Skin of body (tissue), 1 donor: ENCODE measurements at regions not wholly inside any gene's neighbourhood (a gene's known extent, or its start where the extent isn't known, plus 50 kb on each side); places are given as distances from the start of the nearest gene placed in this dataset.
"Not testable (repeated sequence)": the region's sequence is repeated elsewhere in the genome, so short reads cannot be mapped to it uniquely, and the experiment has no call there.

ENCODE experiments used
- DNase-seq: peaks from one replicate; lab custom pipeline; 2025; lab: John Stamatoyannopoulos, UW

GRCh38 chr2:64913357-64913869, 75.8 kb upstream of the SLC1A4 start:
- DNase-seq: no peak

DNA sequence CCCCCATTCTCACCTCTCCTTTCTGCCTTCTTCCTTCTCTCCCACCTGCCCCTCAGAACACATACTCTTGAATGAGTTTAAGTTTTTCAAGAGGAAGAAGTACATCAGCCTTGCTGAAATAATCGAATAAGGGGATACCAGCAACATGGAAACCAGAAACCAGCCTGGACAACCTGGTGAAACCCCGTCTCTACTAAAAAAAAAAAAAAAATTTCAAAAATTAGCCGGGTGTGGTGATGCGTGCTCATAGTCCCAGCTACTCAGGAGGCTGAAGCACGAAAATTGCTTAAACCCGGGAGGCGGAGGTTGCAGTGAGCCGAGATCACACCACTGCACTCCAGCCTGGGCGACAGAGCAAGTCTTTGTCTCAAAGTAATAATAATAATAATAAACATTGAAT, 75.0 kb upstream of the SLC1A4 start:
- DNase-seq: no peak

DNA sequence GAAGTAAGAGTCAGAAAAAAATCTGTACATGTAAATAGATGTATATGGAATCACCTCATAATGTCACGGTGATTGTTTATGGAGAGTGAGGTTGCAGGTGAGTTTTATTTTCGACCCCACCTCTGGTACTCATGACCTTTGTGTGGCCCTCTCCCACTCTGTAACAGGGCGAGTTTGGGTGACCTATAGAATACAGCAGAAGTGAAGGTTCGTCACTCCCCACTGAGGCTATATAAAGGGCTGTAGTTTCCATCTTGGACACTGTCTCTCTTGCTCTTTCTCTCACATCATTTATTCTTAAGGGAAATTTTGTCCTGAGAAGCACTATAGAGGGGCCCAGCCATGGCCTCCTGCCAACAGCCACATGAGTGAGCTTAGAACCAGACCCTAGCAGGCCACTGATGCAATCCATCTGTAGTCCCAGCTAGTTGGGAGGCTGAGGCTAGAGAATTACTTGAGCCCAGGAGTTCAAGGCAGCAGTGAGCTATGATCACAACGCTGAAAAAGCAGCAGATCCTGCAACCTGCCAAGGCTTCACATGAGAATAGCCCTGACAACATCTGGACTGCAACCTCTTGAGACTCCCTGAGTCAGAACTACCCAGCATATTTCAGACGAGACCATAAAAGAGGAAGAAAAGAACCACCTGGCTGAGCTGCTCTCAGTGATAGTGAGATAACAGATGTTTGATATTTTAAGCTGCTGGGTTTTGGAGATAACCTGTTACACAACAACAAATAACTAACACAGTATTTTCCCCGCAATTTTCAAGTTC, 74.3 kb upstream of the SLC1A4 start:
- DNase-seq: no peak

DNA sequence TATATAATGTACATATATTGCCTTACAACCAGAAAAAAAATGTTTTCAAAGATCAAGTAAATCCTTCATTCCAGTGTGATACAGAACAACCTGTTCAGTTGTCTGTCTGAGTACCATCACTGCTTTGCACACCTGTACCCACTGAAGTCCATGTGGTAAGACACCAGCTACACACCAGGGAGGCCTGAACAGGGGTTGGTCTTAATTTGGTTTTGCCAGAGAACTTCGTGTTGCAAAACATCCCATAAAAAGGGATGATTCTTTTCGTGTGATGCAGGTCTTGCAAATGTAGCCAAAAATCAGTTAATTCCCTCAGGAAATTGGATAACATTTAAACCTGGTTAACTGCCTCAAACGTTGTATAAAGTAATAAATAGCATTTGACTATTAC, 73.7 kb upstream of the SLC1A4 start:
- DNase-seq: no peak

DNA sequence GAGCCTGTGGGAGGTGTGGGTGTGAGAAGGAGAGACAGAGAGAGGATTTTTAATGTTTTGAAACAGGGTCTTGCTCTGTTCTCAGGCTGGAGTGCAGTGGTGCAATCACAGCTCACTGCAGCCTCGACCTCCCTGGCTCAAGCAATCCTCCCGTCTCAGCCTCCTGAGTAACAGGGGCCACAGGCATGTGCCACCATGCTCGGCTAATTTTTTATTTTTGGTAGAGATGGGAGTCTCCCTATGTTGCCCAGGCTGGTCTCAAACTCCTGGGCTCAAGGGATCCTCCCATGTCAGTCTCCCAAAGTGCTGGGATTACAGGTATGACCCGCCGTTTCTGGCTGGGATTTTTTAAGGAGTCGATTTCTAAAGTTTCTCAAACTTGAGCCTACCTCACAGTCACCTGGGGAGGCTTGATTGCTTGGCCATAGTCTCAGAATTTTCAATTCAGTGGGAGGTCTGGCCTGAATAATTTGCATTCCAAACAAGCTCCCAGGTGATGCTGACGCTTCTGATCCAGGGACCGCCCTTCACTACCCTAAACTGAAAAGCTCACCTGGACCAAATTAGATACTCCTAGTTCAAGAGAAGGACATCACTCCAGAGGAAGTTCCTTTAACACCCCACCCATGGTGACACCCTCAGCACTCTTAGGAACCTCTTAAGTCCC, 70.8 kb upstream of the SLC1A4 start:
- no peak for DNase-seq

GRCh38 chr2:64919261-64919660, 69.9 kb upstream of the SLC1A4 start:
- no peak for DNase-seq

GRCh38 chr2:64922482-64923384, 66.5 kb upstream of the SLC1A4 start:
- DNase-seq: no peak

GRCh38 chr2:64923385-64923710, 65.9 kb upstream of the SLC1A4 start:
- no peak for DNase-seq

GRCh38 chr2:64924170-64924934, 64.8 kb upstream of the SLC1A4 start:
- DNase-seq: no peak

DNA sequence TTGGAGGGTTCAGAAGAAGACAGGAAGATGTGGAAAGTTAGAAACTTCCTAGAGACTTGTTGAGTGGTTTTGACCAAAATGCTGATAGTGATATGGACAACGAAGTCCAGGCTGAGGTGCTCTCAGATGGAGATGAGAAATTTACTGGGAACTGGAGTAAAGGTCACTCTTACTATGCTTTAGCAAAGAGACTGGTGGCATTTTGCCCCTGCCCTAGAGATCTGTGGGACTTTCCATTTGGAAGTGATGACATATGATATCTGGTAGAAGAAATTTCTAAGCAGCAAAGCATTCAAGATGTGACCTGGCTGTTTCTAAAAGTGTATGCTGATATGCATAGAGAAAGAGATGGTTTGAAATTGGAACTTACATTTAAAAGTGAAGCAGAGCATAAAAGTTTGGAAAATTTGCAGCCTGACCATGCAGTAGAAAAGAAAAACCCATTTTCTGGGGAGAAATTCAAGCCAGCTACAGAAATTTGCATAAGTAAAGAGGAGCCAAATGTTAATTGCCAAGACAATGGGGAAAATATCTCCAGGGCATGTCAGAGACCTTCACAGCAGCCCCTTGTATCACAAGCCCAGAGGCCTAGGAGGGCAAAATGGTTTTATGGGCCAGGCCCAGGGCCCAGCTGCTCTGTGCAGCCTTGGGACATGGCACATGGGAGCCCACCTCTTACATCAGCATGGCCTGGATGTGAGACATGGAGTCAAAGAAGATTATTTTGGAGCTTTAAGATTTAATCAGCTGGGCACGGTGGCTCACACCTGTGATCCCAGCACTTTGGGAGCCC, 63.1 kb upstream of the SLC1A4 start:
- not testable (repeated sequence) for DNase-seq

DNA sequence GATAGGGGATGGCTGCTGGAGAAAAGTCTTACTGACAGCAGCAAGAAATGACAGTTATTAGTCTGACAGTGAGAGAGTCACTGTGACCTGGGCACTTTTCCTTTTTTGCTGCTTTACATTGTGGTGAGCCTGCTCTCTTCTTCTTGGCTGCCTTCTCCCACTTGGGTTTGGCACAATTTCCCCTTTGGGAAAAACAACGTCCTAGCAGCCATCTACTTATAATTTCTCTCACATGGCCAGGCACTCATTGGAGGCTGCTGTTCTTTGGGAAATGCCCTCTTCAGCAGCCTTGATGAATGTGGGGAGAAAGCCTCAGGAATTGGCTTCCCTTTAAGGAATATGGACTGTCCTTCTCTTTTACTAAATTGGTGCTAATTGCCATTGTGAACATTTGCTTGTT, 60.4 kb upstream of the SLC1A4 start:
- no peak for DNase-seq

DNA sequence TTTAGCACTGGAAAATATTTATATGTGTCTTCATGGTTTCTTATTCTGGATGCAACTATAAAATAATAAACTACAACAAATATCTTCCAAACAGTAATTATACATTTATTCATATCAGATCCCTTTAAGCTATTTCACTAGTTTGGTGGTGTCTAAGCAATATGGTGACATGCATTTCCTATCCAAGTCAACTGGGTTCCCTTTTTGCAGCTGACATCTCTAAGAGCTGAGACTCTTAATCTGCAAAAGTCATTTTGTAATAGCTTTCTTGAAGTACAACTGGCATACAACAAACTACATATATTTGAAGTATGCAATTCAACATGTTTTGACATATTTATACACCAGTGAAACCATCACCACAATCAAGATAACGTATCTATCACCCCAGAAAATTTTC, 59.9 kb upstream of the SLC1A4 start:
- no peak for DNase-seq

- DNase-seq: no peak
Measured at GRCh38 chr2:64930258-64930671, 58.9 kb upstream of the SLC1A4 start.

DNA sequence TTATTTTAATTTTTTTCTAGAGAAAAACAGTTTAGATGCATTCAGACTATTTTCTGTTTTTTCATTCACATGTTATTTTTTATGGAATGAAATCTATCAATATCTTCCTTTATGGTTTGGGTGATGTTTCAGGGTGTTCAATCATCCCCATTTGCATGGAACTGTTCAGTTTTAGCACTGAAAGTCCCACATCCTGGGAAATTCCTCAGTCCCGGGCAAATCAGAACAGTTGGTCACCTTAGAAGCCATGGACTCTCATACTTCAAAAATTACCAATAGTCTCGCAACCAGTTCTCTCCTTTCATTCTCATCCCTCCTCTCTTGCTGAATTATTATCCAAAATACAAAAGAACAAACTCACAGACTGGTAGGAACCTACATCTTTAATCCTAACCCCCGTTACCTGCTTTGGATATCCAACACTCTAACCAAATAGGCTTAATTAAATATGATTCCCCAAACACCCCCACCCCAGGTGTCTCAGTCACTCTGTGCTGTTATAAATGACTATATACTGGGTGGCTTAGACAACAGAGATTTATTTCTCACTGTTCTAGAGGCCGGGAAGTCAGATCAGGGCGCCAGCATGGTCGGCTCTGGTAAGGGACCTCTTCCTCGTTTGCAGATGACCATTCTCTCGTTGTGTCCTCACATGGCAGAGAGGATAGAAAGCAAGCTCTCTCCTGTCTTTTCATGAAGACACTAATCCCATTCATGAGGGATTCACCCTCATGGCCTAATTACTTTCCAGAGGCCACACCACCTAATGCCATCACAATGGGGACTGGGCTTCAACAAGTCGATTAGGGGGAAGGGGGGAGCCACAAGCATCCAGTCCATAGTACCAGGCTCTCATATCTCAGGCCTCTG, 57.7 kb upstream of the SLC1A4 start:
- no peak for DNase-seq

DNA sequence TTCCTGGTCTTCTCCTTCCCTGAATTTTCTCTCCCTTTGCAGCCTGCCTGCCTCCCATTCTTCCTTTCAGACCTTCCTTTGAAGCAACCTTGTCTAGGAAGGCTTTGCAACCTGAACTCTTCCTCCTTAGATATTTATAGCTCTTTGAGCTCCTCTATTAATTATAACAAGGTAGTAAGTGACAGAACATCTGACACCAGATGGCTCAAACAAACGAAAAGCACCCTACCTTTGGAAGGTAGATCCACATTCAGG, 57.2 kb upstream of the SLC1A4 start:
- no peak for DNase-seq

DNA sequence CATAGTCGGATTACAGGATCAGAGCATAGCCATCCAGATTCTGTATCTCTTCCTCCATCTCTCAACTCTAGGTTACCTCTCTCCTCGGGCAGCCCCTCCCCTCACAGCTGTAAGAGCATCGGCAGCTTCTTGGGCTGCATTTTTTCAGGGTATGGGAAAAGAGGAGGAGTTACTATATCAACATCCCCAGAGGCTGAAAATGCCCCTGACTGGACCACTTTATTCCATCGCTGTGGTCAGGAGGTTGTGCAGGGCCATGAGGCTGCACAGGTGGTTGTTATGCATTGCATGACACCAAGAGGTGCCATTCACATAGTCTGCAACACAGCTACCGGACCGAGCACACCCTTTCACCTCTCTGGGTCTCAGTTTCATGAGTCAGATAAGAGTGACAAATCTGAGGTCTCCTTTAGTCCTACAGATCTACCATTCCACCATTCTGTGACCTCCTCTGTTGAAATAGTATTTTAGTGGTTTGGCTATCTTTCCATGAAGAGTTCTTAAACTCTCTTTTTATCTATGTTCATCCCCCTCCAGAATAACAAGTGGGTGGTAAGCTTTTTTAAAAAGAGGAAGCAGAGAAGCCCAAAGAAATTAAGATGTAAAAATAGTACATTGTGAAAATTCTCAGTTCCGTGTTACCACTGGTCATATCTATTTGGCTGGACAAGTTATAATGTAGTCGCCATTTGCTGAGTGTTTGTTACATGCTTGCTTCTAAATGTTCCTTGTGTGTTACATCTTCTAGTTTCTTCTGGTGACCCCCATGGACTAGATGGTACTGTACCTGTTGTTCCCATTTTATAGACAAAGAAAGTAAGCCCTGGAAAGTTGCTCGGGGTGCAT, 56.6 kb upstream of the SLC1A4 start:
- DNase-seq: no peak

GRCh38 chr2:64934530-64934929, 54.7 kb upstream of the SLC1A4 start:
- DNase-seq: no peak

- DNase-seq: no peak
Measured at GRCh38 chr2:64936809-64937208, 52.4 kb upstream of the SLC1A4 start.

GRCh38 chr2:64937314-64937686, 51.9 kb upstream of the SLC1A4 start:
- not testable (repeated sequence) for DNase-seq
